HG02763 (cell line): ENCODE measurements at regions not wholly inside any gene's neighbourhood (a gene's known extent, or its start where the extent isn't known, plus 50 kb on each side); places are given as distances from the start of the nearest gene placed in this dataset.
"Not testable (repeated sequence)": the region's sequence is repeated elsewhere in the genome, so short reads cannot be mapped to it uniquely, and the experiment has no call there.

Source experiments
- ATAC-seq: cut with Tn5 transposase; IDR thresholded peaks from one replicate; pipeline ENCODE4 v1.9.1; 2021; ENCODE audit warnings: mild to moderate bottlenecking, moderate library complexity; ENCODE audit not compliant: unreplicated experiment

DNA sequence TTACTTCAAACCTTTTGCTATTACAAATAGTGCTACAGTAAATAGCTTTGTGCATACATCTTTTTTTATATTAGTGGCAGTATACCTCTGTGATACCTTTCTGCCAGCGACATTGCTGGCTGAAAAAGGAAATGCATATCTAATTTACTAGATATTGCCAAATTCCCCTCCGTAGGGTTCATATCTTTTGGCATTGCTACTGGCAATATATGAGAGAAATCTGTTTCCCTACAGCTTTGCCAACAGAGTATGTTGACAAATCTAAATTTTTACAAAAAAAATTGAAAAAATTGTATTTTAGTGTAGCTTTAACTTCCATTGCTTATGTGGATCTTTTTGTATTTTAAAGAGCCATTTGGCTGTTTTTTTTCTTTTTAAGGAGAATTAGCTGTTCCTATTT is 426.7 kb downstream of the TRIB2 start:
- ATAC-seq, result no peak

DNA sequence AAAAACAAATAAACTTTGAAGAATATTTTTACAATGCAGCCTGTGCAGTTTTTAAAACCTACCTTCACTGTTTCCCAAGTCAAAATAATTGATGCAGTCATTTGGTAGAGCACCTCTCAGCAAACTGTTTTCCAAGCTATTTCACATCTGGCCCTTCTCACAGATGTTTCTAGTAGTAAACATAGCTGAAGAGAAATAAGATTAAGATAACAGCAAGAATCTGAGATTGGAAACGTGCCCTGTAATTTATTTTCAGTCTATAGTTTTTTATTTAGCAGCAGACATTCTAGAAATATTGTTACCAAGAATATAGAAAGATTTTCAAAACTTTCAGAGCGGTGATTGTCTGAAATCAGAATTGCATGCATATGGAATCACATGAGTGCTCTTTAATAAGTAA is 440.2 kb downstream of the TRIB2 start:
- ATAC-seq, result no peak

- no peak for ATAC-seq
These were observed 441.7 kb downstream of the TRIB2 start for GRCh38 chr2:13158466-13158865.

DNA sequence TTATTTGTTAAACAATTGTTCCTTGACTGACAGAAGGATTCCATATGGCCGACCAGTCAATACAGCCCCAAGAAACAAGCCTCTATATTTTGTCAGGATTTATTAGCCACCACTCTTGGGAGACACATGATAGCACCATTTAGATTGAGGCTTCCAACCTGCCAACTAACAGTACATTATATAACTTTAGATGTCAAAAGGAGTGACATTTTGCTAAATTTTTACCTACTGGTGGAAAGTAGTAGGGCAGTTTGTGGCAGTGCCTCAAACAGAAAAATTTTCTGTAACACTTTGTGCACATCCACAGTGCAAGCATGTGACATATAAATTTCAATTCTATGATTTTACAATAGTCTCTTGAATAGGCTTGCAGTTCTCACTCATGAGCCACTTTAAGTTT is 464.0 kb downstream of the TRIB2 start:
- ATAC-seq, result no peak

GRCh38 chr2:13193075-13193474 is 476.3 kb downstream of the TRIB2 start:
- peak; percentile 69 for ATAC-seq

DNA sequence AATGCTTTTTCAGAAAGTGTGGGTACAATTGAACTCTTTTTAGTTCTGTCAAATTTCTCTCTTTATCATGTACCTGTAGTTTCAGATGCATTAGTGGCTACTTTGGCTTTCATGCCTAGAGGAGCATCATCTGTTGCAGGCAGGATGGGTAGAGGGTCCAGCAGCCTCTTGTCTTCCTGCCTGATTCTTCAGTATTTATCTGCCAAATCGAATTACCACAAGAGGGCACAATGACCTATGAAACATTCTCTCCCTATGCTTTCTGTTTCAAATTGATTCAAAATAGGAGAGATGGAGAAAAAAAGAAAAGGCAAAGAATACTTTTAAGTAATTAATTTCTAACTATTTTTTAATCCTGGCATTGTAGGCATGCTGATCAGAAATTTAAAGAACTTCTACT is 477.2 kb downstream of the TRIB2 start:
- peak; percentile 79 for ATAC-seq

DNA sequence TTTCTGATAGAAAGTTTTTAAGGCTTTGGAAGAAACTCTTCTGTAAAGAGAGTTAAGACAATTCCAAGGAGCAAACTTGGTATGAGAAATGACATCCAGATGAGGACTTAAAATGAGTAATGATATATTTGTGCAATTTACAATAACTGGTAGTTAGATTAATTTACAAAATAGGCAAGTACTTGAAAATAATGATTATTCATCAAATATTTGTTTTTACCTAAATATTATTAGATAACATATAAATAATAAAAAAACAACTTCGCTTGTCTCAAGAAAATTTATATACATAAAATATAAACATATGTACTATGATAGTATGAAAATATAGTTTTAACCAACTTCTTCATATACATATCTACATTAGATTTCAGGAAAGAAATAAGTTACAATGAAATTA is 478.5 kb downstream of the TRIB2 start:
- ATAC-seq, result no peak

GRCh38 chr2:13197248-13197647 is 480.5 kb downstream of the TRIB2 start:
- ATAC-seq, result no peak

DNA sequence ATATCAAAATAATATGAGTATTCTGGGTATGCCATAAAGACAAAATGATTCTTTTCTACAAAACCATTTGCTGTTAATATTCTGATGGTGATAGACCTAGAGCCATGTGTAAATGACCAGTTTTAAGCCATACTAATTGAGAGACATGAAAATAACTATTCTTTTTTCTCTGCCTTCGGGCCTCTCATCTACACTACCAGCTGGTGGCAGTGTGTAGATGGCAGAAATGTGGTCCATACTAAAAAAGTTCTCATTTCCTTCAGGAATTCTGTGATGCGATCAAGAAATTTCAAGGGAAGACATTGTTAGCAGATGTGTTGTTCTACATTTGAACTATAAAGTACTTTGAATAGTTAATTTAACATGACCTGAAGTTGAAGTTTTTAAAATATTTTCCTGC is 485.2 kb downstream of the TRIB2 start:
- no peak for ATAC-seq

- no peak for ATAC-seq
These were observed 495.4 kb downstream of the TRIB2 start for GRCh38 chr2:13212115-13212514.

DNA sequence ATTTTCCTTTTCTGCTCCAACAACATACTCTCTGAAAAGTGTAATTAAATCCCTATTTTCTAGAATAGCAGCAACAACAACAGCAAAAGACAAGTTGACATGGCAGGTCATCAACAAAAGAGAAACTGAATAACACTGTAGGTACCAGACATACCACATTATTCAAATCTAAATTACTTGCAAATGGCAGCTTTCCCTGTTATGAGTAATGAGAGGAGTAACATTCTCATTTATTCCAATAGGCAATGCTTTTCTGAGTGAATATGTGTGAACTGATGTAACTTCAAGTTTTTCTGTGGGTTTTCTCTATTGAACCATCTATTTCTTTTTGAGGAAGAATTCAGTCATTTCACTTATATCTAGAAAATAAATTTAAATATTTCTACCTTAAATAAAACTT is 501.5 kb downstream of the TRIB2 start:
- ATAC-seq, result no peak

- no peak for ATAC-seq
These were observed 510.8 kb downstream of the TRIB2 start for GRCh38 chr2:13227578-13227977.

GRCh38 chr2:13230221-13230620 is 513.5 kb downstream of the TRIB2 start:
- no peak for ATAC-seq

GRCh38 chr2:13240061-13240460 is 523.3 kb downstream of the TRIB2 start:
- ATAC-seq, result no peak

DNA sequence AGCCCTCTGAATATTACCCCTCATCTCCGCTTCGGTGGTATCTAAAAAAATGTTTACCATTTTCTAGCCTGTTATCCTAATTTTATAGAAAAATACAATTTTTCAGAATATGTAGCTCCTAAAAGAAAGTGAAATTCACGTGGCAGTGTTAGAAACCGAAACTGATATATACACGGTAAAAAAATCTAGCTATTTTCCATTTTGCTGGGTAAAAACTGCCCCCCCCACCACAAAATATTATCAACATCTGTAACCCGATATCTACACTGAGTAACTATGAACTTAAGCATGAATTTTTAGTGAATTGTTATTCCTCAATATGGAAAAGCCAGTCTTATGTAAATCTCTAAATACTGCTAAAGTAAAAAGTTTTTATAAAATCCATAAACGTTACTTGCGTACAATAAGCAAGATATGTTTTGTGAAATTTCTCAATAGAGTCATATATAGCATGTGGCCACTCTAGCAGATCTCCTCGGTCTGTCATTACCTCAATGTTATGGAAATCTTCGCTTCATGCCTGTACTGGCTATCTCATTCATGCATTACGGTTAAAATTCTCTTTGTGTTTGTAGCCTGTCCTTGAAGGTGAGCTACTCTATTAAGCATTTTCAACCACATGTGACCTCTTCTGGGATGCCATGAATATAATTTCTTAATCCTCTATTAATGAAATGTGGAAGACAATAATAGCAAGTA is 524.2 kb downstream of the TRIB2 start:
- peak; percentile 68 for ATAC-seq

GRCh38 chr2:13252615-13253014 is 535.9 kb downstream of the TRIB2 start:
- no peak for ATAC-seq

- no peak for ATAC-seq
These were observed 538.7 kb downstream of the TRIB2 start for GRCh38 chr2:13255485-13255884.

DNA sequence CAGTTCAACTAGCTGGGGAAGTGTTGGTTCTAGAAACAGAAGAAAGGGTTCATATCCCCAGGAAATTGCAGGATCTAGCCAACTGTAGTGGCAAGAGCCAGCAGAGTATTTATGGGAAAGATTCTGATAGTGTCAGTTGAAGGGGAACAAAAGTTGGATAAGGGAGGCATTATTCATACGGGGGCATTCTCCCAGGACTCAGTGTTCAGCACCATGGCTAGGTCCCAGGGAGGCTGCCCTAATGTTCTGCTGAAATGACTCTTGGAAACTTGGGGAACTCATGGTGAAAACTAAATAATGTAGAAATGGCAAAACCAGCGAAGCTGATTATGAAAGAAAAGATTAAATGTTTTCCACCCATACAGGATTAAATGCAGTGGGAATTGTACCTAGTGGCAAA is 543.7 kb downstream of the TRIB2 start:
- no peak for ATAC-seq

DNA sequence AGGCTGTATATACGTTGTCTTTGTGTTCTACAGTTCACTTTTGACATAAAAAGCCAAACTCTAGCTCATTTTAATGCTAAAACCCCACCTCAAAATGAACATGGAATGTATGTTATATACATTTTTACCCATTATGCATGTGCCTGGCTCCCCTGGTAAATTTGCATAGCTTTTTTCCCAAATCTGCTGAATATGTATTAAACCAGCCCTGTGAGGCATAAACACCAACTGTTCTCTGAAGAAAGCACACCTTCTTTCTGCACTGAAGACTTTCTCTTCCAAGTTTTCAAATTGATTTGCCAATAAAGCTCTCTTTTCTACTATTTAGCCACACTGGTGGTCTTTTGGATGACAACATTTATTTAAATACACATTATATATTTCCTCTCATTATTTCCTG is 549.4 kb downstream of the TRIB2 start:
- ATAC-seq, result no peak

GRCh38 chr2:13284688-13285087 is 568.0 kb downstream of the TRIB2 start:
- no peak for ATAC-seq

DNA sequence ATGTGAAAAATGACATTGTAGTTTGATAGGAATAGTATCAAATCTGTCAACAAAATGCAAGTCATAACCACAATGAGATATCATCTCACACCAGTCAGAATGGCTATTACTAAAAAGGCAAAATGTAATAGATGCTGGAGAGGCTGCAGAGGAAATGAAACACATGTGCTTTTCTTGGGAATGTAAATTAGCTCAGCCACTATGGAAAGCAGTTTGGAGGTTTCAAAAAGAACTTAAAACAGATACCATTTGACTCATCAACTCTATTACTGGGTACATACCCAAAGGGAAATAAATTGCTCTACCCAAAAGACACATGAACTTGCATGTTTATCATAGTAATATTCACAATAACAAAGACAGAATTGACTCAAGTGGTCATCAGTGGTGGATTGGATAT is 572.6 kb downstream of the TRIB2 start:
- no peak for ATAC-seq

DNA sequence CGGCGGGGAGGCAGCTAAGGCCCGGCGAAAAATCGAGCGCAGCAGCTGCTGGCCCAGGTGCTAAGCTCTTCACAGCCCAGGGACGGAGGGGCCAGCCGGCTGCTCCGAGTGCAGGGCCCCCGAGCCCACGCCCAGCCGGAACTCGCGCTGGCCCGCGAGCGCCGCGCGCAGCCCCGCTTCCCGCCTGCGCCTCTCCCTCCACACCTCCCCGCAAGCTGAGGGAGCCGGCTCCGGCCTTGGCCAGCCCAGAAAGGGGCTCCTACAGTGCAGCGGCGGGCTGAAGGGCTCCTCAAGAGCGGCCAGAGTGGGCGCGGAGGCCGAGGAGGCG is 591.7 kb downstream of the TRIB2 start:
- ATAC-seq, result not testable (repeated sequence)

GRCh38 chr2:13308989-13309388 is 592.3 kb downstream of the TRIB2 start:
- ATAC-seq, result no peak
